HG03565 (cell line): ENCODE measurements at regions not wholly inside any gene's neighbourhood (a gene's known extent, or its start where the extent isn't known, plus 50 kb on each side); places are given as distances from the start of the nearest gene placed in this dataset.
"Not testable (repeated sequence)": the region's sequence is repeated elsewhere in the genome, so short reads cannot be mapped to it uniquely, and the experiment has no call there.

ENCODE experiments used
- ATAC-seq: cut with Tn5 transposase; IDR thresholded peaks from one replicate; pipeline ENCODE4 v1.9.1; 2021; ENCODE audit warnings: mild to moderate bottlenecking, moderate library complexity; ENCODE audit not compliant: unreplicated experiment

DNA sequence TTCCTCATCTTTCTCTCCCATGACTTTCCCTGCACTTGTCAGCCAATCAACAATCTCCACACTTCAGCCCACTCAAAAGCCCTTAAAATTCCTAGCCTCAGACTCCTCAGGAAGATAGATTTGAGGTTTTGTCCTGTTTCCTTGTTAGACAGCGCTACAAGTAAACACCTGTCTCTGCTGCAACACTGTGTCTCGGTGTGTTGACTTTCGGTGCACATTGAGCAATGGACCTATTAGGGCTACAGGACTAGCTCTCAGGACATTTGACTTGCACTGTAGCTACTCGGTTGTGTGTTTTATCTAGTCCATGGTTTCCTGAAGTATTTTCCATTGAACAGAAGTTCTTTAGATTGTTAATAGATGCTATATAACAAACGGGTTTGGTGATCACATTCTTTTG is 140.9 kb upstream of the XPO1 start:
- no peak for ATAC-seq

DNA sequence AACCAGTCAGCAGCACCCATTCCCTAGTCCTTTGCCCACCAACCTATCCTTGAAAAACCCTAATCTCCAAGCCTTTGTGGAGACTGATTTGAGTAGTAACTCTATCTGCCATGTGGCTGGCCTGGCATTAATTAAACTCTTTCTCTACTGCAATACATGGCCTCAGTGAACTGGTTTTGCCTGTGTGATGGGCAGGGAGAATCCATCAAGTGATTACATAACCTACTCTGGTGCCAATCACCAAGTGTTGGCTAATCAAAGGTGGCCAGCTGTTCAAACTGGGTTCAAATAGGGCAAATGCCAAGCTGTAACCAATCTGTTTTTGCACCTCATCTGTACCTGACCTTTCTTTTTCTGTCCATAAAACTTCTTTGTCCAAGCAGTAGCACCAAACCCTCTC is 139.8 kb upstream of the XPO1 start:
- ATAC-seq, result no peak

DNA sequence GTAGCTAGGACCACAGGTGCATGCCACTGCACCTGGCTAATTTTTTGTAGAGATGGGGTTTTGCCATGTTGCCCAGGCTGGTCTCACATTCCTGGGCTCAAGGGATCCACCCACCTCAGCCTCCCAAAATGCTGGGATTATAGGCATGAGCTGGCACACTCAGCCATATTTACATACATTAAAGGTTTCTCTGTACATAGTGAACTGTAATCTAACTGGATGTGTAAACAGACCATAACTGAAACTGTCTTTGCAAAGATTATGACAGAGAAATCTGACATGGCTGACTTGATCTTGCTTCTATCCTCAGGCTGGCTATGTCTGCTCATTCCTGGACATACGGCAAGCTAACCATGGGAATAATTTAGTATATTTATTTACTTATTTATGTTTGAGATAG is 139.2 kb upstream of the XPO1 start:
- no peak for ATAC-seq

DNA sequence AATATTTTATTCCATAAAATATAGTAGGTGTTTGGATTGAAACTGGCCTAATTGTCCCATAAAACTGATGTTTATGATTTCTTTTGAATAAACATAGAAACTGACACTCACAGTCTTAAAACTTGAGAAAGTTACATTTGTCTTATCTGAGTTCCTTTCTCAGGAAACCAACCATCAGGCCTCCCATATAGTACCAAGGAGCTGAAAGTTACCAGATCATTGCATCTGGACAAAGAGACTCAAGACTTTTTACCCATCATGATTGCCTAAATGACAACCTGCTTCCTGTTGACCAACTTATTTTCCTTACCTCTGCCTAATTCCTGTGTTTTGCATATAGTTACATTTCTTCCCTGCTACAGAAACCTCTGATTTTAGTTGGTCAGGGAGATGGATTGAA is 137.0 kb upstream of the XPO1 start:
- no peak for ATAC-seq

DNA sequence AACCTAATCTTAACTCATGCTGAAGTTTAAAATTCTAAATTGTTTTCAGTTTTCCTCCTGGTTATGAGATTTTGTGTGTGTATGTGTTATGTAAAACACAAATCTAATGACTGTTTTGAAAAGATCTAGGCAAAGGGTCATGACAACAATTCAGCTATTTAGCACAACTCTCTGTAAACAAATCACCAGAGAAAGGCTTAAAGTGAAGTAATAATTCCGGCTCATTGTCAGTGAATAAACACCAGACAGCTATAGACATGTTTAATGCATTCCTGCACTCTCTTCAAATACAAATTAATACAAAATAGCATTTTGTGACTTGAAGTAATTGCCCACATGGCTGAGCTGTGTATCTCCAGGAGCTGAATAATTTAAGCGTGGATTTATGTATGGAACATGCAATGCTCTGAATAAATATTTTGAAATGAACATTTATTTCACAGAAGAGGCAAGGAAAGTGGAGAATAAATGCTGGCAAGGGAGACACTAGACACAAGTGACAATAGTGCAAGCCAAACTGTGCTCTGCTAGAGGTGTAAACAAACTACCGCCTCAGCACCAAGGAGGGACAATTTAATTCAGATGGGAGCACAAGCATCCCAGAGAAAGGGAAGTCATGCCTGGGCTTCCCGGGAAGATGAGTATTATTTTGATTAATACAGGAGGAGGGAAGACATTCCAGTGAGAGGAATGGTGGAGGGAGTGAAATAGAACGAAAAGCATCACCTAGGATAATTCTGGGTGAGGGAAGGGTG is 133.6 kb upstream of the XPO1 start:
- no peak for ATAC-seq

GRCh38 chr2:61670591-61671501 is 132.7 kb upstream of the XPO1 start:
- ATAC-seq, result no peak

DNA sequence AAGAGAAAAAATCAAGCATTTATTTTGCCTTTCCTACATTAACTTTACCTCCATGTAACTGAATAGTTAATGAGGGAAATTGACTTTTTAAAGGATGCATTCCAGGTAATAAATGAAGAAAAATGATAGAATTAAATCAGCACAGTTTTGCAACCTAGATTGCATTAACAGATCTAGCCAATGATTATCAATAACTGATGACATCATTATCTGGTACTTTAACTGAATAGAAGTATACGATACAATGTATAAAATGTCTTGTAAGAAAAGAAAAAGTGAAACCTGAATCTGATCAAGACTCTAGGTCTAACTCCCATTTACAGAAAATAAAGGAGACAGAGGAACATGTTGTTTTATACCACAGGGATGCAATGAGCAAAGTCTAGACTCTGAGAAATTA is 126.0 kb upstream of the XPO1 start:
- ATAC-seq, result no peak

GRCh38 chr2:61662990-61663389 is 124.8 kb upstream of the XPO1 start:
- ATAC-seq, result no peak

- no peak for ATAC-seq
These were observed 122.6 kb upstream of the XPO1 start for GRCh38 chr2:61660511-61661388.

GRCh38 chr2:61658841-61659780 is 121.0 kb upstream of the XPO1 start:
- no peak for ATAC-seq

DNA sequence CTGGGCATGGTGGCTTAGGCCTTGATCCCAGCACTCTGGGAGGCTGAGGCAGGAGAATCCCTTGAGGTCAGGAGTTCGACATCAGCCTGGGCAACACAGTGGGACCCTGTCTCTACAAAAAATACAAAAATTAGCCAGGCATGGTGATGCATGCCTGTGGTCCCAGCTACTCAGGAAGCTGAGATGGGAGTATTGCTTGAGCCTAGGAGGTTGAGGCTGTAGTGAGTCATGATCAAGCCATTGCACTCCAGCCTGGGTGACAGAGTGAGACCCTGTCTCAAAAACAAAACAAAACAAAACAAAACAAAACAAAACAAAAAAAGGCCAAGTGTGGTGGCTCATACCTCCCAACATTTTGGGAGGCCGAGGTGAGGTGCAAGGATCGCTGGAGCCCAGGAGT is 111.8 kb upstream of the XPO1 start:
- ATAC-seq, result not testable (repeated sequence)

- ATAC-seq, result no peak
These were observed 110.9 kb upstream of the XPO1 start for GRCh38 chr2:61649021-61649420.

DNA sequence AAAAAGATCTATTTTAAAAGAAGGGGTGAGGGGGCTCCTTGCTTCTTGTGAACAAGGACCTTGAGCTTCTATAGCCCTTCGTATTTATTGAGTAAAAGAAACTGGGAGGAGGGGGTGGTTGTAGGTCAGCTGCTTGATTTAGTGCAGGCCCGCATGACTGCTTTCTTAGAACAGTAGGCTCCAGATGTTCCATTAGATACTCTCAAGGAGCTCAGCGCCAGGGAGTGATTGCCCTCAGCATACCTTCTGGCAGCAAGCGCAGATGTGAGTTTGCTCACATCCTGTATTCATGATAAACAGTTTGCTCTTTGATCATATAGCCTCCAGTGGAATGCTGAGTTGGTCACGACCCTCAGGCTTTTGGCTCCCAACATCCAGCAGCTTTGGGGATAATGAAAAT is 108.9 kb upstream of the XPO1 start:
- ATAC-seq, result no peak

GRCh38 chr2:61645911-61646310 is 107.8 kb upstream of the XPO1 start:
- no peak for ATAC-seq

DNA sequence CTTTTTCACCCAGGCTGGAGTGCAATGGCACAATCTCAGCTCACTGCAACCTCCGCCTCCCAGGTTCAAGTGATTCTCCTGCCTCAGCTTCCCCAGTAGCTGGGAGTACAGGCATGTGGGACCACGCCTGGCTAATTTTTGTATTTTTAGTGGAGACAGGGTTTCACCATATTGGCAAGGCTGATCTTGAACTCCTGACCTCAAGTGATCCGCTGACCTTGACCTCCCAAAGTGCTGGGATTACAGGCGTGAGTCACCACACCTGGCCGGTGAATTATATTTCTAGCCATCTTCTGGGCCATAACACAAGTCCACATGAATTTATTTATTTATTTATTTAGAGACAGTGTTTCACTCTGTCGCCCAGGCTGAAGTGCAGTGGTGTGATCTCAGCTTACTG is 105.0 kb upstream of the XPO1 start:
- not testable (repeated sequence) for ATAC-seq

- no peak for ATAC-seq
These were observed 102.2 kb upstream of the XPO1 start for GRCh38 chr2:61640406-61640805.

DNA sequence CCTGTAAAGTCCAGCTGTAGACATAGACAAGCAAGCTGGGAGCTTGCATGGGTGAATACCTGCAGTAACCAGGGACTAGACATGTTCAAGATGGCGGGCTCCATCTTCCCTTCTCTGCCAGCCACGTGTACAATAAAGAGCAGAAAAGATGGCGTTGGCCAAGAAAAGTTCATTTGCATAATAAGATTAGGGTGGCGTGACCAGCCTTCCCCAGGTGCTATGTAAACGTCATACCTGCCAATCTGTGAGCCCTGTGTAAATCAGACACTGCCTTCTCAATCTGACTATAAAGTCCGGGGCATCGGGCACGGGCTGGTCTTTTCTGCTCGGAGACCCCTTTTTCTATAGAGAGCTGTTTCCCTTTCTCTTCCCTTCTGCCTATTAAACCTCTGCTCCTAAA is 101.6 kb upstream of the XPO1 start:
- ATAC-seq, result no peak

DNA sequence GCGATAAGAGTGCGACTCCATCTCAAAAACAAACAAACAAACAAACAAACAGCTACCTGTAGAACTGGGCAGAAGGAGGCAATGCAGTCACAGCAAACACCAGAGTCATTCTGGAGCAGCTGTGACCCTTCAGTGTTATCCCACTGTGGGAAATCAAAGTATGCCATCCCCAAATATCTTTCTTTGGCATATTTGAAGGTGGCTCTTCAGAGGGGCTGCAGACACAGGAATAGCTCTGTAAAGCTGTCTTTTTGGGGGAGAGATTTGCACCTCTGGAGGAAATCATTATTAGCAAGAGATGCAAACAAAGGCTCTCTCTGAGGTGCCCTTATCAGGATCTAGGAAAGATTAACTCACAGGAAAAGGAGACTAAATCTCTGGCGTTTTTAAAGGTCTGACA is 98.5 kb upstream of the XPO1 start:
- ATAC-seq, result no peak

- no peak for ATAC-seq
These were observed 96.4 kb upstream of the XPO1 start for GRCh38 chr2:61634512-61634911.

DNA sequence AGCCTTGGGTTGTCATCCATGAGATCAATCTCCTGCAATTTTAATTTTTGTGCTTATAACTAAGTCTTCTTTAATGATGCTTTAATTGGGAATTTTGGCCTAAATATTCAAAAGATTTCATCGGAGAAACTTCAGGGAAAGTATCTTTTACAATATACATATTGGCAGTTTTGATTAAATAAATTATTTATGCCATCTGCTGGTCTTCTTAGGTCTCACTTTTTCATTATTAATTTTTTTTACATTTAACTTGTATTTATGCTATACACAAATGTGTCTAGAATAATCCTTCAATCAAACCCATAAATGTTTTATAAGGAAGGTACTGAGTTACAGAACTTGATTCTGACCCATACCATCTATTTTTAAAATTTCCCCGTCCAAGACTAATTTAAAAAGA is 95.1 kb upstream of the XPO1 start:
- ATAC-seq, result no peak
